HL-60 (cell line): ENCODE measurements at regions not wholly inside any gene's neighbourhood (a gene's known extent, or its start where the extent isn't known, plus 50 kb on each side); places are given as distances from the start of the nearest gene placed in this dataset.
"Not testable (repeated sequence)": the region's sequence is repeated elsewhere in the genome, so short reads cannot be mapped to it uniquely, and the experiment has no call there.

Experiments used
- DNase-seq, 2 experiments: peaks; one replicate each; pipeline ENCODE4 v3.0.0-alpha.2; 2010 to 2020; ENCODE audit warnings: low read depth in 1 of 2, low spot score in 1 of 2
- H3K27ac ChIP-seq: fragments of 250-450 bp; sonication (Bioruptor Pico); replicated peaks from 2 replicates; pipeline ENCODE4 v1.5.1; 2020; ENCODE audit warnings: mild to moderate bottlenecking, moderate library complexity
- H3K27me3 ChIP-seq: fragments of 250-450 bp; sonication (Bioruptor Pico); 2 replicates; pipeline ENCODE4 v1.5.1; 2021; ENCODE audit warnings: mild to moderate bottlenecking, moderate library complexity; ENCODE audit not compliant: insufficient read depth, poor library complexity, severe bottlenecking
- H3K4me3 ChIP-seq: replicated peaks from 2 replicates; pipeline ENCODE4 v1.5.1; 2011; ENCODE audit warnings: mild to moderate bottlenecking, control low read depth, low read length; ENCODE audit not compliant: insufficient read depth
- REST ChIP-seq: IDR thresholded peaks from 2 replicates; pipeline ENCODE4 v1.6.1; 2012; ENCODE audit warnings: low read depth; ENCODE audit not compliant: insufficient replicate concordance

DNA sequence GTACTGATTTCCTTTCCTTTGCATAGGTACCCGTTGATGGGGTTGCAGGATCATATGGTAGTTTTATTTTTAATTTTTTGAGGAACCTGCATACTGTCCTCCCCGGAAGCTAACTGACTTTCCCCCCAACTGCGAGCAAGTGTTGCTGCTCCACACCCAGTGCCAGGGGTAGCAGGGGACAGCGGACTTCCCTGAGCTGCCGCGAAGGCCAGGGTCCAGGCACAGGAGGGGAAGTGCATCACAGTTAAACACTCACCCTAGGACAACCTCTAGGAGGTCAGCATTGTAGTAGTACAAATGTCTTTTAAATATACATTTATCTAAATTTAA, 201.7 kb downstream of the NPIPB11 start:
- Histone ChIP-seq H3K27ac (no peak overlapping the region), H3K4me3 (no peak overlapping the region), H3K27me3 (no peaks in the 10 kb centered on the region)
- TF ChIP-seq REST: no peak
- DNase-seq: no peak

DNA sequence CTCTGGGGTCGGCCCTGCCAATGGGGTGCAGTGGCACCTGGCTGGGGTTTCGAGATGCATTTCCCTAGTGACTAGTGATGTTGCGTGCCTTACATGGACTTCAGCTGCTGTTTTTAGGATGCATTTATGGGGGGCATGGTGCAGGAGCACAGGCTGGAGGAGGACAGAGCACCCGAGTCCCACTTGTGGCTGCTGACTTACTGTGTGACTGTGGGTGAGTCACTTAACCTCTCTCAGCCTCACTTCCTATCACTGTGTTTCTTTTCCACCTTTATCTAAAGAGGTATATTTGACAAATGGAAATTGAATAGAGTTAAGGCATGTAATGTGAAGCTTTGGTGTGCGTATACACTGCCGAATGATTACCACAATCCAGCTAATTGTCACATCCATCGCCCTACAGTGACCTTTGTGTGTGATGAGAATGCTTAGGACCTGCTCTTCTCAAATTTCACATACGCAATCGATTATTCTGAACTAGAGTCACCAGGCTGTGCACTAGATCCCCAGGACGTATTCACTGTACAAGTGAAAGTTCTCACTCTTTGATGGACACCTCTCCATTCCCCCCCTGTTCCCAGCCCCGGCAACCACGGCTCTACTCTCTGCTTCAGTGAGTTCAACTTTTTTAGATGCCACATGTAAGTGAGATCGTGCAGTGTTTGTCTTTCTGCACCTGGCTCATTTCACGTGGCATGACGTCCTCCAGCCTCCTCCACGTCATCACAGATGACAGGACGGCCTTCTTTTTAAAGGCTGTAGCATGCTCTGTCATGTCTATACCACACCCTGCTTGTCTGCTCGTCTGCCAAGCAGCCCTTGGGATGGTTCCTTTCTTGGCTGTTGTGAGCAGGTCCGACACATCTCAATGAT, 202.3 kb downstream of the NPIPB11 start:
- H3K27me3 ChIP-seq, DNase-seq, H3K4me3 ChIP-seq, H3K27ac ChIP-seq: not testable (repeated sequence)

- not testable (repeated sequence) for H3K27ac ChIP-seq, H3K27me3 ChIP-seq, DNase-seq, H3K4me3 ChIP-seq
Observed at GRCh38 chr16:29203046-29203932, 203.2 kb downstream of the NPIPB11 start.

GRCh38 chr16:29202642-29203041, 203.9 kb downstream of the NPIPB11 start:
- H3K27me3 ChIP-seq, DNase-seq, H3K27ac ChIP-seq, H3K4me3 ChIP-seq: not testable (repeated sequence)

DNA sequence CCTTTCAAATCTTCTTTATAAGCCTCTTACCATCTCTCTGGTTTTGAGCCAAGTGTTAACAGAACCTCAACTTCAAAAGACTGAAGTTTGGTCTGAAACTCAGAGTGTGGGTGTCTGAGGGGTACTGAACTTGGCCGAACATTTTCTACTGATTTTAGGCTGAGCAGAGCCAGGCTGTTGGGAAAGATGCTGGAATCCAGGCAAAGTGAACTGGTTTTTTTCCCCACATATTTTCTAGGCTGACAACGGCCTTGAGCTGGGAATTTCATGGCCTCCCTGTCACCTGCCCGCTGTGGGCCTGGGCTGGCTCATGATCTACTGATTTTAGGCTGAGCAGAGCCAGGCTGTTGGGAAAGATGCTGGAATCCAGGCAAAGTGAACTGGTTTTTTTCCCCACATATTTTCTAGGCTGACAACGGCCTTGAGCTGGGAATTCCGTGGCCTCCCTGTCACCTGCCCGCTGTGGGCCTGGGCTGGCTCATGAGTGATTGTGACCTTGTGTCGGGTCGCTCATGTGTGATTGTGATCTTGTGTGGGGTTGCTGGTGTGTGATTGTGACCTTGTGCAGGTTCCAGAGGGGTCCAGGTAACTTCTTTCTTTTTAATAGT, 204.4 kb downstream of the NPIPB11 start:
- H3K27me3 ChIP-seq, H3K27ac ChIP-seq, H3K4me3 ChIP-seq, DNase-seq: not testable (repeated sequence)

DNA sequence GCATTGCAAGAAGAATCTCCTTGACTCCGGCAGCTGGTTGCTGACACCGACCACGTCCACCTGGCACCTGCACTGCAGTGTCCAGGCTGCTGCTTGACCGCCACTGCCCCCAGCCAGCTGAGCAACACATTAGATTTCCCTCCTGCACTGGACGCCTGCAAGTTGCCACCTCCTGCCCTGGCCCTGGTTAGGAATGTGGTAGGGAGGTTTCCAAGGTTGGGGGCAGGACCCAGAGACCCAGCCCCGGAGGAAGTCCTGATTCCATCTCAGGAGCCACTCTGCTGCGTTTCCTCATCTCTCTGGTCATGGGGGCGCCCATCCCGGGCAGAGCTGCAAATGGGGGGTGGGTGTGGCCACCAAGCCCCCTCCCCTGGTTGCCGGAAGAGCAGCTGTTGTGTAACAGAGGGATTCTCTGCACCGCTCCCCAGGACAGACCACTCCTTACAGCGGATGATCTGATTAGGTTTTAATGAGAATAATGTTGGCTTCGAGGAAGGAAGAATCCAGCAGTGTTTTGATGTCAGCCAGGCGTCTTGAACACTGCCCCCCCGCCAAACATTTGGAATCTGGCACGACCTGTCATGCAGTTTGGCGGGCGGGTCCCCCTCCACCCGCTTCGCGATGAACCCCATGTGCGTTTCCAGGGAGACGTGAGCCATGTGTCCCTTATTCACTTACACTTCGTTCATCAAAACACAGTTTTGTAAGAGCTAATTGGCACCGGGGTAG, 205.1 kb downstream of the NPIPB11 start:
- H3K27ac ChIP-seq: not testable (repeated sequence)

DNA sequence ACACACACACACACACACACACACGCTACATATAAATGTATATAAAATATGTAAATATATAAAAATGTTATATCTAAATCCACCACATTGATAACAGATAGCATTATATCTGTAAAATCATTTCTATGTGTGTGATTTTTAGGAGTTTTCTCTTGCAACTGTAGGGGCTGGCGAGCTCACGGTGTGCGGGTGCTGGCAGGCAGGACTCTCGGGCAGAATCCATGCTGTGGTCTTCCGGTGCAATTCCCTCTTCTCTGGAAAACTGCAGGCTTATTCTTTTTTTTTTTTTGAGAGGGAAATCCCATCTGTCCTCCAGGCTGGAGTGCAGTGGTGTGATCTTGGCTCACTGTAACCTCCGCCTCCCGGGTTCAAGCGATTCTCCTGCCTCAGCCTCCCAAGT, 205.8 kb downstream of the NPIPB11 start:
- not testable (repeated sequence) for H3K4me3 ChIP-seq, H3K27ac ChIP-seq, DNase-seq, H3K27me3 ChIP-seq

More for the DNA sequence above, 205.1 kb downstream of the NPIPB11 start:
- DNase-seq, H3K4me3 ChIP-seq, H3K27me3 ChIP-seq: not testable (repeated sequence)

DNA sequence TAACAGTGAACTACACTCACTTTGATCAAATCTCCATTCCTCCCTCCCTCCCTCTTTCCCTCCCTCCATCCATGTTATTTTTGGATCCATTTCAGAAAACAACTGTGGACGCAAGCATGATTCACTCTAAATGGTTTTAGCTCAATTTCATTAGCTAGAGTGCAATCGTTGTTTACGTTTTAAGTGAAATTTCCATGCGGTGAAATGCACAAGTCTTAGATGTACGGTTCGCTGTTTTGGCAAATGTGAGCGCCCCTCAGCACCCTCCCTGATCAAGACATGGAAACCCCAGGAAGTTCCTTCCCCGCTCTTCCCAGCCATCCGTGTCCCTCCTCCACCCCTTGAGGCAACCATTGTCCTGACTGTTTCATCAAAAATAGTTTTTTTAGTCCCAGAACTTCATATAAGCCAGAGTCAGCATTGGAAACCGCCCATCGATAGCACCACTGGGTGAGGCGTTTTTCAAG, 206.3 kb downstream of the NPIPB11 start:
- DNase-seq, H3K27me3 ChIP-seq, H3K27ac ChIP-seq, H3K4me3 ChIP-seq: not testable (repeated sequence)

GRCh38 chr16:29199626-29200025, 206.9 kb downstream of the NPIPB11 start:
- not testable (repeated sequence) for H3K4me3 ChIP-seq, H3K27ac ChIP-seq, DNase-seq, H3K27me3 ChIP-seq
